AG04449 (cell line): ENCODE measurements at regions not wholly inside any gene's neighbourhood (a gene's known extent, or its start where the extent isn't known, plus 50 kb on each side); places are given as distances from the start of the nearest gene placed in this dataset.

ENCODE experiments used
- CTCF ChIA-PET: fragments of 350-600 bp; formaldehyde crosslinking; extraction: SDS; loops from one replicate; lab custom pipeline; 2021; ENCODE audit warnings: antibody characterized with exemption; lab: Yijun Ruan, JAX
- POLR2A ChIA-PET: fragments of 400-600, 350-600 bp; formaldehyde crosslinking; extraction: SDS; loops from one replicate; lab custom pipeline; 2020; ENCODE audit warnings: antibody characterized with exemption, inconsistent platforms; lab: Yijun Ruan, JAX
- DNase-seq: peaks from one replicate; pipeline ENCODE4 v3.0.0-alpha.2; 2010; ENCODE audit warnings: low read depth, low spot score
- H3K4me3 ChIP-seq: 2 replicates; pipeline ENCODE4 v1.5.1; 2011; ENCODE audit warnings: low read depth, mild to moderate bottlenecking, control low read depth, low read length
- TF ChIP-seq, protein P1 (sequence below): IDR thresholded peaks from one replicate; pipeline ENCODE4 v1.5.1; 2011; ENCODE audit warnings: mild to moderate bottlenecking, moderate library complexity, low read length, control low read depth, inconsistent platforms; ENCODE audit not compliant: insufficient read depth; ENCODE audit errors: missing control alignments

DNA sequence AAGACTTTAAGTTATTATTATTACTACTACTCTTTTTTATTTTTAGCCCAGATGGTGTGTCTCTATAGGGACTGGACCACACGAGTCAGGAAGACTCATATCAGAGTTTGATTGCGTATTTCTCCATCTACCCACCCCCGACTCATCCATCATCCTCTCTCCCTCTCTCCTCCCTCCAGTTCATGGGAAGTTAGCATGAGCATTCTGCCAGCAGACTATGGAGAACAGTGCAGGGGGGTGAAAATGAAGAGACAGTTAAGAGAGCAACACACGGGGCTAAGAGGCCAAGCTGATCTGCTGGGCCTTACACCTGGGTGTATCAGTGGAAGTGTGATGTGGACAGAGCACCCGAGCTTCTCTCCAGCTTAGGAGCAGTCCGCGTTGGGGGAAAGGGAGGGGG, 95.0 kb downstream of the UQCRFS1 start:
- ChIA-PET CTCF (no interaction called here), POLR2A (no interaction called here)
- DNase-seq: no peak
- TF ChIP-seq, protein P1, sequence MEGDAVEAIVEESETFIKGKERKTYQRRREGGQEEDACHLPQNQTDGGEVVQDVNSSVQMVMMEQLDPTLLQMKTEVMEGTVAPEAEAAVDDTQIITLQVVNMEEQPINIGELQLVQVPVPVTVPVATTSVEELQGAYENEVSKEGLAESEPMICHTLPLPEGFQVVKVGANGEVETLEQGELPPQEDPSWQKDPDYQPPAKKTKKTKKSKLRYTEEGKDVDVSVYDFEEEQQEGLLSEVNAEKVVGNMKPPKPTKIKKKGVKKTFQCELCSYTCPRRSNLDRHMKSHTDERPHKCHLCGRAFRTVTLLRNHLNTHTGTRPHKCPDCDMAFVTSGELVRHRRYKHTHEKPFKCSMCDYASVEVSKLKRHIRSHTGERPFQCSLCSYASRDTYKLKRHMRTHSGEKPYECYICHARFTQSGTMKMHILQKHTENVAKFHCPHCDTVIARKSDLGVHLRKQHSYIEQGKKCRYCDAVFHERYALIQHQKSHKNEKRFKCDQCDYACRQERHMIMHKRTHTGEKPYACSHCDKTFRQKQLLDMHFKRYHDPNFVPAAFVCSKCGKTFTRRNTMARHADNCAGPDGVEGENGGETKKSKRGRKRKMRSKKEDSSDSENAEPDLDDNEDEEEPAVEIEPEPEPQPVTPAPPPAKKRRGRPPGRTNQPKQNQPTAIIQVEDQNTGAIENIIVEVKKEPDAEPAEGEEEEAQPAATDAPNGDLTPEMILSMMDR: no peak
- H3K4me3 ChIP-seq: no peak overlapping the region

DNA sequence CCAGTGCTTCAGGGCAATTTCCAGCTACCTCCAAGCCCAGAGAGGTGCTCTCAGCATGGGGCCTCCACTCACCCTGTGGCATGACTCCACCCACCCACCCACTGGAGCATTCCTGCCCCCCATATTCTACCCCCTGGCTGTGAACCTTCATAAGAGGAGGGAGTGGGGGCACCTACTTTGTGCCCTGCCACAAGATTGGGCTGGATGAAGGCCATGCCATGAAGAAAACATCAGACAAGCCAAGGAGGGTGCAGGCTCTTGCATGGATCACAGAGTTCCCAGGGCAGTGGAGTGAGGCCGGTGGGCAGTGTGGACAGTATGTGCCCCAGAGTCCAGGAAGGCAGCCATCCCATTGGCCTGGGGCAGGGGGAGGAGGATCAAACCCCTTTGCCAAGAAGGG, 97.8 kb downstream of the UQCRFS1 start:
- DNase-seq: no peak
- TF ChIP-seq, protein P1: no peak
- POLR2A ChIA-PET: no interaction called here
- H3K4me3 ChIP-seq: no peak overlapping the region
- CTCF ChIA-PET: no interaction called here

DNA sequence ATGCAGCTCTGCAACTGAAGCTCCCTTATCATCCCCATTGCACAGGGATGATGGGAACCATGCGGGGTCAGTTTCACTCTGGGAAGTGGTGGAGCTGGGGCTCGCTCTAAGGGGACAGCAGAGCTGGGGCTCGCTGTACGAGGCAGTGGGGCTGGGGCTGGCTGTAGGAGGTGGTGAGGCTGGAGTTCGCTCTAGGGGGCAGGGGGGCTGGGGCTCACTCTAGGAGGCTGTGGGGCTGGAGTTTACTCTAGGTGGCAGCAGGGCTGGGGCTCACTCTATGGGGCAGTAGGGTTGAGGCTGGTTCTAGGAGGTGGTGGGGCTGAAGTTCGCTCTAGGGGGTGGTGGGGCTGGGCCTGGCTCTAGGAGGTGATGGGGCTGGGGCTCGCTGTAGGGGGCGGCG, 99.1 kb downstream of the UQCRFS1 start:
- DNase-seq: no peak
- TF ChIP-seq, protein P1: no peak
- CTCF ChIA-PET: no interaction called here
- POLR2A ChIA-PET: no interaction called here
- no peak overlapping the region for H3K4me3 ChIP-seq

DNA sequence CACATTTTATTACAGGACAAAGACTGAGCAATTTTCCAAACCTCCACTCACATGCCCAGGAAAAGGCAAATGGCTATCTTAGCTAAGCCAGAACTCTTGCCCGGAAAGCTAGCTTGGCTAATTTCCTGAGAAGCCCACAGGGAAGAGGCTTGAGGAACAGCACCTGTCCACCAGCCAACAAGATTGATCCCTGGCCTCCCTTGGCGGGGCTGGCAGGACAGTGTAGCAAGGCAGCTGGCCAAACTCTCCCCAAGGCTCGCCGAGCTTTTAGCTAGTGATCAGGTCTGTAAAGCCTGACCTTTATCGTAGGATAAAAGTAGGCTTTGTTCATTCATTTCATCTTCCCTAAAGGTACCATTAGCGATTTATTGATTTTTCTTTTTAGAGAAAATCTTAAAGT, 101.4 kb downstream of the UQCRFS1 start:
- POLR2A ChIA-PET: no interaction called here
- no peak for DNase-seq
- TF ChIP-seq, protein P1: no peak
- CTCF ChIA-PET: interaction anchor here (1.3 kb wide), 1 partner anchor 10 kb away, joined by 3 read pairs; no protein-coding TSS in a partner anchor
- H3K4me3 ChIP-seq: no peak overlapping the region

DNA sequence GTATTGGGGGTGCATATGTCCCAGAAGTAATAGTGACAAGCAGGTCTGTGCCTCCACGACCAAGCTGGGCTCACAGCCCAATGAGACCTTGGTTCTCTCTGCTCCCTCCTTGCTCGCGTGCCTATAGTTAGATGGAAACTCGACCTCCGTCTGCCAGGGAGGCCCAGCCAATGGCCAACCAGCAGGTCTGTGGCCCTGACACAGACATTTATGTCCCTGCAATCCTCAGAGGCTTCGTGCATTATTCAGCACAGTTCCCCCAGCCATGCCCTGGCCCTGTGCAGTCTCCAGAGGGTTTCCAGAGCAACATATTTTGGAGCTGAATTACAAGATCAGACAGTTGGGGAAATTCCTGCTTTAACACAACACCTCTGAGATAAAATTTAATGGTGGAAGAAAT, 105.1 kb downstream of the UQCRFS1 start:
- H3K4me3 ChIP-seq: no peak overlapping the region
- DNase-seq: no peak
- TF ChIP-seq, protein P1: no peak
- CTCF ChIA-PET: no interaction called here
- POLR2A ChIA-PET: no interaction called here

DNA sequence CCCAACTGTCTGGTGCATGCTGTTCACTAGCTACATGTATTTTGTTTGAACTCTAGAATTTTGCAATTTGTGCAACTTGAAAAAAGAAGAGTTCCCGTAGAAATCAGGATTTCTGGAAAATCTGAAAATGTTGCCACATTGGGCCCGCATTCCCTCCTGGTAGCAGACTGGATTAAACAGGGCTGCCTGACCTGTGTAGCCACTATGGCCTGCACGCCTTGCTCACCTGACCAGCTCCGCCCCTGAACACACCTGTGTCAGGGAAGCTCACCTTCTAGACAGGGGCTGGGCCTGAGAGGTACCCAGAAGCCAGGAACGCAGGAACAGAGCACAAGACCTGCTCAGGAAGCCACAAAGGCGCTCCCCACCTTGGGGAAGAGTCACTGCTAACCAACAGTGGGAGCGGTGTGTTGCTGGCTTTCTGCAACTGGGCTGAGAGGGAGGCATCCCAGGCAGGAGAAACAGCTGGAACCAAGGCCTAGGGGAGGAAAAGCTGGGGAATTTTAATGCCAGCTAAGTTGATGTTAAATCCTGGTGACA, 106.5 kb downstream of the UQCRFS1 start:
- no peak overlapping the region for H3K4me3 ChIP-seq
- ChIA-PET CTCF (no interaction called here), POLR2A (no interaction called here)
- TF ChIP-seq, protein P1: no peak
- DNase-seq: no peak
